ENCODE measurements at regions not wholly inside any gene's neighbourhood (a gene's known extent, or its start where the extent isn't known, plus 50 kb on each side); places are given as distances from the start of the nearest gene placed in this dataset.

DNA sequence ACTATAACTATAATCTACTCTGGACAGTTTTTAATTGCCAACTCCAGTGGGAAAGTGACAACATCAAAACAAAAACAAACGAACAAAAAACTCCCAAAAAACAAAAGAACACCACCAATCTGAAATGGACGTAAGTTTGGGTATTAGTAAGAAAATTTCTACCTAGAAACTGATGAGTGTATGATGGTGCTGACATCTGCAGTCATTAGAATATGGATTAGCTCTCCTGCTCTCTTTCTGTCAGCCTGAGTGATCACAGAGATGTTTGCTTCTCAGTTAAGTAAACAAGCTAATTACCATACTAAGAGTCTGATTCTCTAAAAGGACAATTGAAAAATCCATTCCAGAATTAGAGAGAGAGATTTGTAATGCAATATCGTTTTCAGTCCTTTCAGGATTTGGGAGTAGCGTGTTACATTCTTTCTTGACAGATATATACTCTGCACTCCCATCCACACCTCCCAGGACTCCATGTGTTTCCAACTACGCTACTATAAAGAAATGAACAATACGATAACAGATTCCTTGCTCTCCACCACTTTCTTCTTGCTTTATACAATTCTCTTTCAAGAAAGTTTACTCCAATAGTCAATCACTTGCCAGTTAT is 1347.4 kb upstream of the PIK3C3 start:
- DNase-seq = no peak

DNA sequence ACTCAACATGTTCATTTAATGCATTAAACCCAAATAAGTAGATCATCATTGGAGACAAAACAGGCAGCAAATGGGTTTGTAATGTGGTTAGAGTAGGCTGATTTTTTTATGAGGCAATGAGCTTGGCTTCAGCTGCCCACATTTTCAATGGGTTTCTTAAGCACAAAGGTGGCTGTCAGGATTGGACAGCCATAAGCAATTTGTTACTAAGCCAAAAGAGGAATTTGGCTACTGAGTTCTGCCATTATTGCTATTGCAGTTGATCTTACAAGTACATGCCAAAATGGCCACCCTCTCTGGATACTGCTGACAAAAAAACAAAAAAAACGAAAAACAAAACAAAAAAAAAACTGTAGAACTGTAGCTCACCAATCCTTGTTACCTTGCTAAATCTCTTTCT is 1348.0 kb upstream of the PIK3C3 start:
- no peak for DNase-seq

DNA sequence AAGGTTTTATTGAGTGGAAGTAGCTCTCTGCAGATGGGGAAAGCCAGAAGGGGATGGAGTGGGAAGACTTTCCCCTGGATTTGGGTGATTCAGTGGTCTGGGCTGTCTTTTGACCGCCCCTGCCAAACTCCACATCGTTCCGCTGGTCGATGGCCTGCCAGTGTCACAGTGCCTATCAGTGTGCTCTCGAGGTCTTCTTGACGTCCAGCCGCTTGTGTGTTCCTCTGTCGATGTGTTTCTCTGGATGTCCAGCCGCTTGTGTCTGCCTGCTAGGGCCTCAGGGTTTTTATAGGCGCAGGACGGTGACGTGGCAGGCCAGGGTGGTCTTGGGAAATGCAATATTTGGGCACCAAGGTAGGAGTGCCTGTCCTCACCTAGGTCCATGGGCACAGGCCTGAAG is 1371.4 kb upstream of the PIK3C3 start:
- DNase-seq = no peak

DNA sequence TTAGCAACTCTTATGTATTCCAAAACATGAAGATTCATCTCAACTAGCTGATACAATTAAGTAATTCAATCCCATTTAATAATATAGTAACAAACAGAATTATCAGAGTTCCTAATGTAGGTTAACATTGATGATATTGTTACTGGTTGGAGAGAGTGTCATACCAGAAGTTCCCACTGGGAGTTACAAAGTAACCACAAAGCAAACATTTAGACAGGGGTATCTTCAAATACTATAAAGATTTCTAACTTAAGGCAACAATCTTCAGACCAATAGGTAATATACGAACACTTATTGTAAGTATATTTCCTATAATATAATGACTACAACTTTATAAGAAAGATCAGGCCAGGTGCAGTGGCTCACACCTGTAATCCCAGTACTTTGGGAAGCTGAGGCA is 1372.9 kb upstream of the PIK3C3 start:
- DNase-seq = no peak

DNA sequence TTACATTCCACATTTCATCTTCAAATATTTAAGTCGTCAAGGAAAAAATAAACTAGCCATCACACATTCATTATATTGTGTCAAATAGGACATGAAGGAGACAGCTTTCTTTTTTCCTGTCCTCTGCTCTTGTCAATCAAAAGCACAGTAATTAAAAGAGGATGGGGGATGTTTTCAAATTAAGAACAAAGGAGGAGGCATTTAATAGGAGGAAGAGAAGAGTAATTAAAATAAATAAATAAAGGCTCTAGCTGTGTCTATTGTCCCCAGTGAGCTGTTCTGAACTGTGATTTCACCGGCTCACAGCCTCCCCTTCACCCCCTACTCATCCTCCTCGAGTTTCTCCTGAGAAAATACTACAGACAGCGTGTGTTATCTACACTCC is 1377.1 kb upstream of the PIK3C3 start:
- DNase-seq = no peak

DNA sequence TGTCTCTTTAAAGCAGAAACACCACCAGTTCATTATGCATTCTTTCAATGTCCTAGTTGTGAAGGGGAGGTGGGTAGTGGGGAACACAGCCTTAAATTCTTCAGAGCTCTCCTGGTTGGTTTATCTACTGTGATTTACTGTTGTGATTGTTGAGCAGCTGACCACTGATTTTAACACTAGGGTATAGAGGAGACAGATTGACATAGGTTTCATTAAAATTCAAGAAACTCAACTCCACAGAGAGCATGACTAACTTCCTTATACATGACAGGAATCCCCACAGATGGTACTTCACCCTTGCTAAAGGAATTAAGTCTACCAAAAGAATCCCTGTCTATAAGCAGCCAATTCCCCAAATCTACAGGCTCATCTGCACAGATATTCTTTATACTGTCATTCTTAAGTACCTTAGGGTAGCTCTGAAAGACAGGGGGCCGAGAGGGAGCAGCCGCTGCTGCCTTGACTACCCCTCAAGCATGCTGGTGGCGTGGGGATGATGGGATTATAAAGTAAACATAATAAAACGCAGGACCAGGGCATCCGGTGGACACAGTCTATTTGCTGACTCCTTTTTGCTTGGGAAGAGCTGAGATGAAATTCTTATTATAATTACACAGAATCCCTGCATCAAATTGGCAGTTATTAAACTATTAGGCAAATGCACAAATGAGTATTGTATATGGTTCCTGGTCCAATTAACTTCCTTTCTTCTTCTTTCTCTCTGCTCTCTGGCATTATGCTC is 1377.6 kb upstream of the PIK3C3 start:
- no peak for DNase-seq

DNA sequence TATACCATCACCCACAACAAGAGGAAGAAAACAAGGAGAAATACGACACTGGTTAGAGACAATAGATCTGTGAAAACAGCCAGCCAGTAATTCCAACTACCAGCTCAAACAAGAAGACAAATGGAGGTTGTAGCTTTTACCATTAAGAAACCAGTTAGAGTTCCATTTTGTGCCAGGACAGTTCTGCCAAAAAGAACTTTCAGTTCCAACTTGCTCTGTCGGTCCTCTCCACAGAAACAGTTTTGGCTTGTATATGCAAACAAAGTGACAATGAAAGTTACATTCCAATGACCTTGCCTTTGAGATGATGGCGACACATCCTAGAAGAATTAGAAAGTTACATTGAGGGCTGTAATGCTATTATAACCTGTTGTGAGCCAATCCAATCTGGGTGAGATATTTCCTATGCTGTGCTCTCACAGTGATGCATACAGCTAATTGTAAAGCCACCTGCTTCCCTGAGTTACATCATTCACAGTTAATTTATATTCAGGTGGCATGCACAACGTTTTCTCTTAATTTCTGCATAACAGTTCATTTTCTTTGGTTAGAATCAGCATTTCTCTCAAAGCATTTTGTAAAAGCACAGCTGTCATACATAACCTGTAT is 1378.4 kb upstream of the PIK3C3 start:
- no peak for DNase-seq

DNA sequence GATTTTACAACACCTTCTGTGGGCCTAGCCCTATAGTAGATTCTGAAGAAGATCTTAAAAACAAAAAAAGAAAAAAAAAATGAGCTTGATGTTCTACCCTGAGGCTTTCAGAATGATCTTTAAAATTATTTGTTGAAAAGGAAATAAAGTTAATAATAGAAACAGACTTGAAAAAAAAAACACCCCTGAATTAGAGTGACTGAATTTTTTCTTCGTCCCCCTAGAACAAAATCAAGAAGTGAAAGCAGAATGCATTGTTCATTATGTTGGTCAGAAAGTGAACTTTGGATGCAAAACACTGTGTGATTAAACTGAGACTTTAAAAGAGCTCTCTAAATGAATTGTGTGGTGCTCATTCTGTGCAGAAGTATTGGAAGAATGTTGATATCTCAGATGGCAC is 1384.4 kb upstream of the PIK3C3 start:
- DNase-seq = no peak

DNA sequence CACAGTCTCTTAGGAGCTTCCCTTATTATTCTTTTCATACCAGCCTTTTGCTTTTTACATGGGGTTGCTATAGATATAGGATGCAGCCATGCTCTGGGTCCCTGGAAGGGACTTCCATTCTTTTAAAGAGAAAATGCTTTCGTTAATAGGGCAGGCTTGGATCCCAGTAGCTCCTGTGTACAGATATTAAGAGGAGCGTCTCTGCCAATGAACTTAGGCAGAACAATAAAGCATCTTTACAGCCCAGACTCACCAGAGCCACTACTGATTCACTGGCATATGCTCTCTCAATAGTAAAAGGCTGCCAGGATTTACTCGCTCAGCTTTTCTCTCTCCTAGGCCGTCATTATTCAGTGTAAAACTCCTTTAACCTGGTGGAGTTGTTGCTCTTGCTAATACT is 1385.4 kb upstream of the PIK3C3 start:
- DNase-seq = no peak

DNA sequence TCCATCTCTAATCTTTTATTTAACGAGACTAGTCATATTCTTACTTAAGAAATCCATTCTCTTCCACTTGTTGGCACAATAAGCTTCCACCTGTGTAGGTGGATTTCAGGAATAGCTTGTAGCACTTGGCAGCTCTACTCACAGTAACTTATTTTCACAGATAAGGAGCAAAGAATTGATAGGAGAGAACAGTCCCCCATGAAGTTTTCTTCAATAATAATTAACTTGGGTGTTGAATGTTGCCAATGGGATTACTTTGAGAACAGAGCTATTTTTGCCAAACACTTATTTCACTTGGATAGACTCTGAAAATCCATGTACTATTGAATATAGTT is 1388.6 kb upstream of the PIK3C3 start:
- no peak for DNase-seq

DNA sequence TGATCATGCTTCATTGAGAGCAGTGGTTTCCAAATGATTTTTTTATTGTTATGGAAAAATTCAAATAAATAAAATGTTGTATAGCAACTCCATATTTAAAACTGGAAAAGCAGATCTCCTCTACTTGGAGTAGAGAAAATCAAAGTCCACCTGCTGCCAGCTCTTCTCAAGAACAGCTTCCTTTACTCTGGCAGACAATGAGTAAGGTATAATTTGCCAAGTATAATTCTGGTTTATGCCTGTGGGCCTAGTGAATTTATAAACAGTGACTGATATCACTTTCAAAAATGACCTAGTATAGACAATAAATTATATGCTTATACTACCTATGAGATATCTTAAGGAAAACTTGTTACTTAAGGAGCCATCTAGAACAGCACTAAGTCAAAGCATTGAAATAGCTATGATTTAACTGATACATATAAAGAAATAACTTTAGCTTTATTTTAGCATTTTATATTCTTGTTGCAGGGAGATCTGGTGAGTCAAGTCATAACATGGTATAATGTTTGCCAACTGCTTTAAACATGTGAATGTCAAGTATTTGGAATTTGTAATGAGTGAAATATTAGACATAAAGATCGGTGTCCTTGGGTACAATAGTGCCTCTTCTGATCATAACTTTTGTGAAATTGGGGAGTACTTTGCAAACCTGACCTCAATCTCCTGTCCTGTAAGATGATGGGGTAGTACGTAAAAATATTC is 1389.1 kb upstream of the PIK3C3 start:
- no peak for DNase-seq

DNA sequence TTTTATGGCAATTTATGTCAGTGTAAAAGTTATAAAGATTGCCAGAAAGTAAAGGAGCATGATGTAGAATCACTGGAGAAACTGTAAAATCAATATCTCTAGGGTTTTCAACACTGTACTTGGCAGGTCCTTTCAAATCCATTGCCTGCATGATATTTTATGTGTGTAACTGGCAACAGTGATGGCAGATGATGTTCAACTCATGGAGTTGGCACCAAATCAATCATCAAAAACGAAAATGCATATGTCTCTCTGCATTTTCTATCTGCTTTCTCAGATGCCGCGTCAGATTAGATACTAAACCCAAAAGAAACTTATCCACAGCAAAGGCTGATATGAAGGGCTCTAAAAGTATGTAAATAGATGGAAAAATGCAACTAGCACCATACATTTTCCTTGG is 1395.5 kb upstream of the PIK3C3 start:
- no peak for DNase-seq

DNA sequence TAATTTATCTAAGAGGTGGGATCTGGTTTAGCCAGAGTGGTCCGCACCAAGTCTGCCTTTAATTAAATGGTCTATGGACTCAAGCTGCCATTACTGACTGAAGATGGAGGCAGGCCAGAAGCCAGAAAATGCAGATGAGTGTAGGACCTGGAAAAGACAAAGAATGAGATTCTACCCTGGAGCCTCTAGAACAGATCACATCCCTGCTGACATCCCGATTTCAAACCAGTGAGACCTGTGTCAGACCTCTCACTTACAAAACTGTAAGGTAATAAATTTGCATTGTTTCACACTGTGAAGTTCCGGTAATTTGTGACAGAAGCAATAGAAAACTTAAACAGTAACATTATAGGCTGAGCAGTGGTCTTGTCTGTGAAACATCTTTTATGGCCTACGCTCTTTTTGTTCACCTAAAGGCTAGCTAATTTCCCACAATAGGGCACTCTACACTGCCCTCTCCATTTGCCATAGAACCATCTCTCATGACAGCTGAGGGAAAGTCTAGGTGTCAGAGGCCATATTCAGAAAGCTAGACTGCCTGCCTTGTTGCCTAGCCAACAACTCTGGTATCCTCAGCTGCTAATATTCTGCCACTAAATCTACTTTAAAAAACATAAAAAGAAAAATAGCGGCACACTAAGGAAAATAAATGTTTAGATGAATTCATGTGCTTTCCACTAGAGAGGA is 1396.2 kb upstream of the PIK3C3 start:
- no peak for DNase-seq

DNA sequence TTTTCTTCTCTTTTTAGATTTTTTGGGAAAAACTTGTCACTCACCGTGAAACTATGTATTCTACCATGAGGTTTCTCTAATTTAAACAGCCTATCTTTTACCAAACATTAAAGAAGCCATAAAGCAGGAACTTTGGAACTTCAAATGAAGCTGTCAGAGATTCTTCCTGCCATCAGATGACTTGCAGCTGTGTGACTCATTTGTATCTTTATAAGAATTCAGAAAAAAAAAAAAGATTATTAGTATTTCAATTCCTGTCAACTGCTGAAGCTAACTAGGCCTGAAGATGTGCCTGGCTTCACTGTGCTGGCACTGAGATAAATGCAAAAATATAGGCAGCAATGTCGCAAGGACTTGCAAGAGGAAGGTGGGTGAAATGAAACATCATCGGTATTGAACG is 1399.1 kb upstream of the PIK3C3 start:
- DNase-seq = no peak

DNA sequence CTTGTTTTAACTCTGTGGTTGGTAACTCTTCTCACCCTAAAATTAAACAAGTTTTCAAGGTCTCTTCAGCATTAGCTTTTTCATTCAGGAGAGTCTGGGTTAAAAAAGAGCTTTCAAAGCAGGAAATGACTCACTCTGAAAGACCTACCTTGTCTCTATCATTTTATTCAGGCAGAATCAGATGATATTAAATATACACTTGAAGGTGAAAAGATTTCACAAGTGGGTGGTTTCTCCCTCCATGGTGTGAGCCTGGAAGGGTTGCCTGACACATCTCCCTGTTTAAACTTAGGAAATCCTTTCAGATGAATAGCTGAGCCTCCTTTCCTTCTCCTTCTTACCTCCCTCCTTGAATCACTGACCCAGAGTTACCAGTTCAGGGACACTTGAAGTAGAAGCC is 1402.0 kb upstream of the PIK3C3 start:
- no peak for DNase-seq

DNA sequence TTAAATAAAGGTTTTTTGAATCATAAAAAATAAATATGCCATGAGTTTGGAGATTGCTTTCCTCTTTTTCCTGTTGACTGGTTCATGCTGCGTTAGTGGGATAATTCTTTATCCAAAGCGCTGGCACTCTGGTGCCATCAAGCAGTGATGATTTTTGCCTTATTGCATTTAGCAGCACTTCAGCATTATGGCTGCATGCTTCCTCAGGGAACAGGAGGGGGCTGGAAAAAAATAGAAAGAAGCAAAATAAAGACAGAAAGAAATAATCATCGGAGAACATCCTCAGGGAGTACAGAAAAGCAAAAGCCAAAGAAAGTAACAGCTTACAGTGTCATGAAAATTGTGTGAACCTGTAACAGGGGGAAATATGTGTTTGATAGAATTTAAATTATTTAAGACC is 1408.2 kb upstream of the PIK3C3 start:
- no peak for DNase-seq

DNA sequence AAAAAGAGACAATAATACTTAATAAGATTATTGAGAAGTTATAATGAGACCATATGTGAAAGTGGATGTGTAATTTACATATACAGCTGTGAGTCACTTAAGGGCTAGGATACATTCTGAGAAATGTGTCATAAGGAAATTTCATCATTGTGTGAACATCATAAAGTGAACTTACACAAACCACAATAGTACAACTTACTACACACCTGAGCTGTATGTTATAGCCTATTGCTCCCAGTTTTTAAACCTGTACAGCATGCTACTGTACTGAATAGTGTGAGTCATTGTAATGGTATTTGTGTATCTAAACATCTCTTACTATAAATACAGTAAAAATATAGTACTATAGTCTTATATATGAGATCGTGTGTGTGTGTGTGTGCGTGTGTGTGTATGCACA is 1420.3 kb upstream of the PIK3C3 start:
- DNase-seq = no peak

DNA sequence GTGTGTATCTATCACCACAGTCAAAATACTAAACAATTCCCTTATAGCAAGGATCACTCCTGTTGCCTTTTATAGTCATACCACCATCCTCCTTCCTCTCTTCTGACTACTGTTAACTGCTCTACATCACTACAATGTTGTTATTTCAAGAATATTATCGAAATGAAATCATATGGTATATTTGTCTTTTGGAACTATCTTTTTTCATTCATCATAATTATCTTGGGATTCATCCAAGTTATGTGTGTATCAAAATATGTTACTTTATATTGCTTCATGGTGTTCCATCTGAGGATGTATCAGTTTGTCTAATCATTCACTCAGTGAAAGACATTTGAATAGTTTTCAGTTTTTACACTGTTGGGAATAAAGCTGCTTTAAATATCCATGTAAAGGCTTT is 1423.0 kb upstream of the PIK3C3 start:
- no peak for DNase-seq

DNA sequence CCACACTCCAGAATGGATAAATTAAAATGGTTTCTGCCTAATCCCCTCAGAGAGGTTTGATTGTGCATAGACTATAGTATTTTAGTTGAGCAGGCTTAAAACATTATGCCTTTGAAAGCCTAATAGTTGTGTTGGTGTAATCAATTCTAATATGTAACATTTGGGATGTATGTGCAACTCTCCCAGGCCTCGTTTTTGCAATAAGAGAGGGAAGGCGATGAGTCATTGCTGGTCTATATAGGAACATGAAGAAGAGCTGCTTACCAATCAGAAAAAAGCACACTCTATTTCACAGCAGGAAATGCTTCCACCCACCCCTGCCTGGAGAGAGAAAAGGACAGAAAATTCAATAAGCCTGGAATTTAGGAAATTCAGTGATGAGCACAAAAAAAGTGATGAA is 1424.0 kb upstream of the PIK3C3 start:
- DNase-seq = no peak

DNA sequence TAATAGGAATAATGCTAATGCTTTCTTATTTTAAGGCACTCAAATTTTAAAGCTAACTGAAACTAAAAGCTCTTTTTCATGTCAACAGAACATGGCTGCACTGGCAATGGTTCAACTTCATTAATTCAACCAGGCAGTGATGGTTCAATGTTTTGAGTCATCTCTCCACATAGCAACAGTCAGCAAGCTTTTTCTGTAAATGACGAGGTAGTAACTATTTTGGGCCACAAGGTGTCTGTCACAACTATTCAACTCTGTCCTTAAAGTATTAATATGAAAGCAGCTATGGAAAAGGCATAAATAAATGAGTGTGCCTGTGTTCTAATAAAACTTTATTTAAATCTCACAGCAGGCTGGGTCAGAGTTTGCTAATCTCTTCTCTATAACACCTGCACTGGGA is 1425.6 kb upstream of the PIK3C3 start:
- no peak for DNase-seq

DNA sequence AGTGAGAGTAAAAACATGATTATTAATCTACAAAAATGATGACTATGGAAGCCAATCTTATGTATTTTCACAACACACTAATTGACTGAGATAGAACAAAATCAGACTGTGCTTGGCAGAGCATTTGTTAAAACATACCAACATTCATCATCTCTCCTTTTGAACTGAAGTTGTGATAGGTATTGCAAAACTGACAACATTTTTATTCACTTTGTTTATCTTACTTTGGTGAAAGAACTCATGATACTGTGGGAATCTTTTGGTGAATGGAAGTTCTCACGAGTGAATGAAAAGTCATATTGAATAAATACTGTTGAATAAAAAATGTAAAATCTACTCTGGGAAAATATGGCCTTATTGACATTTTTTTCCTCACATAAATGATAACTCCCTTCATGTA is 1430.2 kb upstream of the PIK3C3 start:
- DNase-seq = no peak

DNA sequence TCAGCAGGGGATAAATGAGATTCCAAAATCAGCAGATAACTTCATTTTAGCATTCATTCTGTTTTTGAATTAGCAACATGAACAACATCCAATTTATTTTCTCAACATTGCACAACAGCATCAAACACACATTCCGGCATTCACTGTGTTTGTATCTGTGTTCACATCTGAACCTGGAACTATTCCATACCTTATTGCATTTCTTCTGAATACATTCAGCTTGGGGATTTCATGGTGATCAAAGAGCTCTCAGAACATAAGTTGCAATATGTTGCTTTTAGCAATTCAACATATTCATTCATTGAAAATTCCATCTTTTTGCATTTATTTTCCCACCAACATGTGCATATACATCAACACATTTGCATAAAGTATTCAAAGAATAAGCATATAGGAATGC is 1431.7 kb upstream of the PIK3C3 start:
- DNase-seq = no peak

DNA sequence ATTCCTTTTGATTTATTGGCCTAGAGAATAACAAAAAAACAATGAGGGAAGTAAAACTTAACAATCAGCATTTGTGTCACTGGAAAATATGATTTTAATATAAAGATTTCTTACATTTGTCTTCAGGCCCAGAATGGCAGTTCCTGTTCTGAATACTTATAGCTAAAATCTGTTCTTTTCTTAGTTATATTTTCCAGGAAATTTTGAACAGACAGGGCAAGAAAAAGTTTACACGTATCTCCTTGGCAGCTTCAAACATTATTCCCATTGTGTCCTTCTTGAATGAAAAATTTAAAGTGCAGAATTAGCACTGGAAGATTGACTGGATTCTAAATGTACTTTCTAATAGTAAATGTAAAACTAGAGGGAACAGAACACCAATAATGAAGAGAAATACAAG is 1454.0 kb upstream of the PIK3C3 start:
- DNase-seq = no peak

DNA sequence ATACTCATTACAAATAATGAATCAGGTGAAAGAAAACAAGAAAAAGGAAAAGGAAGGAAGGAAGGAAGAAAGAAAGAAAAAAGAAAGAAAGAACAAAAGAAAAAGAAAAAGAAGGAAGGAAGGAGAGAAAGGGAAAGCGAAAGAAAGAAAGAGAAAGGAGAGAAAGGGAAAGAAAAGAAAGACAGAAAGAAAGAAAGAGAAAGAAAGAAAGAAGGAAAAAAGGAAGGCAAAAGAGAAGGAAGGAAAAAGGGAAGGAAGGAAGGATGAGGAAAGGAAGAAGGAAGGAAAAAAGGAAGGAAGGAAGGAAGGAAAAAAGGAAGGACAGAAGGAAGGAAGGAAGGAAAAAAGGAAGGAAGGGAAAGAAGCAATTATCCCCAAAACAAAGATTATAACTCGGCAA is 1460.4 kb upstream of the PIK3C3 start:
- no peak for DNase-seq

Measured in NCI-H1694 (cell line).